H1 (cell line): ENCODE measurements at regions not wholly inside any gene's neighbourhood (a gene's known extent, or its start where the extent isn't known, plus 50 kb on each side); places are given as distances from the start of the nearest gene placed in this dataset.

ENCODE experiments used
- CTCF ChIA-PET: fragments of 300-600 bp; sonication (Branson Sonifier 250); formaldehyde crosslinking; loops from one replicate; lab custom pipeline; 2021; ENCODE audit not compliant: partially characterized antibody; lab: Charles Lee
- POLR2A ChIA-PET: fragments of 300-600 bp; sonication (Branson Sonifier 250); formaldehyde crosslinking; loops from one replicate; lab custom pipeline; 2021; ENCODE audit warnings: inconsistent platforms; ENCODE audit not compliant: partially characterized antibody; lab: Charles Lee
- DNase-seq, 2 experiments: peaks; one replicate each; pipeline versions ENCODE4 v3.0.0 to v3.0.0-alpha.2; 2010 to 2022; ENCODE audit warnings: low spot score in 2 of 2, low read depth in 1 of 2, mixed read lengths in 1 of 2
- FAIRE-seq: peaks from 2 replicates; lab custom pipeline; 2011; peaks lifted over from hg19 to GRCh38; lab: Jason Lieb, UNC
- H2AFZ ChIP-seq: 2 replicates; pipeline ENCODE4 v1.8.1; 2012; ENCODE audit warnings: low read length, inconsistent platforms
- H2AK5ac ChIP-seq: 2 replicates; pipeline ENCODE4 v1.6.1; 2013; ENCODE audit warnings: low read depth, low read length
- H2BK120ac ChIP-seq: replicated peaks from 2 replicates; pipeline ENCODE3; 2013; ENCODE audit warnings: low read depth, low read length, inconsistent platforms
- H2BK12ac ChIP-seq: 2 replicates; pipeline ENCODE4 v1.6.1; 2013; ENCODE audit warnings: low read depth, low read length
- H2BK15ac ChIP-seq: 2 replicates; pipeline ENCODE4 v1.6.1; 2013; ENCODE audit warnings: low read length
- H2BK20ac ChIP-seq: 2 replicates; pipeline ENCODE4 v1.6.1; 2013; ENCODE audit warnings: low read length
- H2BK5ac ChIP-seq: 2 replicates; pipeline ENCODE4 v1.6.1; 2013; ENCODE audit warnings: low read depth, low read length
- H3K14ac ChIP-seq: 2 replicates; pipeline ENCODE4 v1.6.1; 2013; ENCODE audit warnings: inconsistent platforms; ENCODE audit not compliant: insufficient read length
- H3K18ac ChIP-seq: 2 replicates; pipeline ENCODE4 v1.6.1; 2013; ENCODE audit warnings: low read length; ENCODE audit errors: extremely low read depth
- H3K23ac ChIP-seq: 2 replicates; pipeline ENCODE4 v1.6.1; 2013; ENCODE audit warnings: inconsistent platforms; ENCODE audit not compliant: insufficient read length
- H3K23me2 ChIP-seq: 2 replicates; pipeline ENCODE4 v1.6.1; 2013; ENCODE audit warnings: low read depth, low read length
- H3K27ac ChIP-seq: 2 replicates; pipeline ENCODE4 v1.6.1; 2011; ENCODE audit warnings: low read depth, low read length, inconsistent platforms
- H3K27me3 ChIP-seq, 4 experiments: replicated peaks in 1 of 4; 1 replicate in 1 of 4; 2 replicates in 3 of 4; pipeline versions ENCODE4 v1.6.1 to v1.8.1; 2011 to 2013; ENCODE audit warnings: low read length in 3 of 4, mild to moderate bottlenecking in 3 of 4, inconsistent platforms in 2 of 4, mixed read lengths in 2 of 4, moderate library complexity in 1 of 4; ENCODE audit not compliant: control insufficient read depth in 3 of 4, insufficient read depth in 3 of 4; ENCODE audit errors: extremely low read depth in 1 of 4
- H3K36me3 ChIP-seq, 4 experiments: 2 replicates each; pipeline versions ENCODE4 v1.6.1 to v1.8.1; 2011 to 2013; ENCODE audit warnings: mild to moderate bottlenecking in 4 of 4, low read length in 3 of 4, moderate library complexity in 2 of 4, control low read depth in 1 of 4, inconsistent platforms in 1 of 4; ENCODE audit not compliant: insufficient read depth in 4 of 4, control insufficient read depth in 2 of 4
- H3K4ac ChIP-seq: replicated peaks from 2 replicates; pipeline ENCODE3; 2013; ENCODE audit warnings: low read length, low read depth, mixed read lengths, inconsistent platforms; ENCODE audit not compliant: insufficient read length
- H3K4me1 ChIP-seq, 4 experiments: replicated peaks in 1 of 4; 1 replicate in 1 of 4; 2 replicates in 3 of 4; pipeline versions ENCODE4 v1.6.1 to v1.8.1; 2011 to 2013; ENCODE audit warnings: low read length in 3 of 4, inconsistent platforms in 2 of 4, mixed read lengths in 1 of 4; ENCODE audit not compliant: insufficient read depth in 4 of 4, control insufficient read depth in 3 of 4
- H3K4me2 ChIP-seq, 2 experiments: 2 replicates each; pipeline versions ENCODE4 v1.6.1 to v1.8.1; 2011 to 2013; ENCODE audit warnings: low read depth in 2 of 2, low read length in 2 of 2, control low read depth in 1 of 2, inconsistent platforms in 1 of 2, mild to moderate bottlenecking in 1 of 2; ENCODE audit not compliant: insufficient read depth in 1 of 2
- H3K4me3 ChIP-seq, 4 experiments: fragments of 200-600, 300-600 bp in 1 of 4; sonication (generic), shearing (Covaris generic), sonication (Bioruptor Twin) in 1 of 4; 2 replicates each; pipeline versions ENCODE4 v1.5.1 to v1.8.1; 2011 to 2016; ENCODE audit warnings: low read length in 4 of 4, low read depth in 3 of 4, control low read depth in 2 of 4, inconsistent platforms in 2 of 4, mild to moderate bottlenecking in 2 of 4, mixed read lengths in 1 of 4, moderate library complexity in 1 of 4; ENCODE audit not compliant: insufficient read depth in 2 of 4; ENCODE audit errors: extremely low read depth in 1 of 4
- H3K56ac ChIP-seq: replicated peaks from 2 replicates; pipeline ENCODE3; 2013; ENCODE audit warnings: low read depth, mild to moderate bottlenecking, mixed read lengths, low read length, inconsistent platforms; ENCODE audit not compliant: insufficient read length
- H3K79me1 ChIP-seq: 2 replicates; pipeline ENCODE4 v1.6.1; 2013; ENCODE audit warnings: low read depth, low read length, control low read depth
- H3K79me2 ChIP-seq, 2 experiments: 2 replicates each; pipeline versions ENCODE4 v1.6.1 to v1.8.1; 2012 to 2013; ENCODE audit warnings: low read length in 2 of 2, mild to moderate bottlenecking in 2 of 2, inconsistent platforms in 1 of 2; ENCODE audit not compliant: insufficient read depth in 2 of 2, control insufficient read depth in 1 of 2
- H3K9ac ChIP-seq, 4 experiments: replicated peaks in 1 of 4; 1 replicate in 1 of 4; 2 replicates in 3 of 4; pipeline versions ENCODE4 v1.6.1 to v1.8.1; 2011 to 2013; ENCODE audit warnings: low read depth in 3 of 4, low read length in 3 of 4, control low read depth in 2 of 4, mild to moderate bottlenecking in 2 of 4, moderate library complexity in 2 of 4, inconsistent platforms in 1 of 4; ENCODE audit errors: extremely low read depth in 1 of 4
- H3K9me3 ChIP-seq, 2 experiments: 2 replicates each; pipeline versions ENCODE4 v1.6.1 to v1.8.1; 2012 to 2013; ENCODE audit warnings: mild to moderate bottlenecking in 2 of 2, moderate library complexity in 2 of 2, control low read depth in 1 of 2, inconsistent platforms in 1 of 2, low read depth in 1 of 2, low read length in 1 of 2, mixed read lengths in 1 of 2; ENCODE audit not compliant: insufficient read depth in 2 of 2
- H4K20me1 ChIP-seq, 2 experiments: replicated peaks in 1 of 2; 2 replicates each; pipeline versions ENCODE3 to v1.8.1; 2011 to 2013; ENCODE audit warnings: inconsistent platforms in 2 of 2, low read length in 2 of 2, mild to moderate bottlenecking in 1 of 2; ENCODE audit not compliant: insufficient read depth in 2 of 2, control insufficient read depth in 1 of 2
- H4K5ac ChIP-seq: 2 replicates; pipeline ENCODE4 v1.6.1; 2013; ENCODE audit warnings: low read length, low read depth, mixed read lengths, inconsistent platforms; ENCODE audit not compliant: insufficient read length
- H4K8ac ChIP-seq: 2 replicates; pipeline ENCODE4 v1.8.0; 2013; ENCODE audit warnings: mild to moderate bottlenecking, moderate library complexity, low read length, inconsistent platforms; ENCODE audit not compliant: insufficient read depth; ENCODE audit errors: extremely low read depth
- H4K91ac ChIP-seq: replicated peaks from 2 replicates; pipeline ENCODE3; 2013; ENCODE audit warnings: low read length, mixed read lengths, inconsistent platforms; ENCODE audit not compliant: insufficient read length
- ASH2L ChIP-seq: fragments of 200-600, 300-600 bp; sonication (generic); IDR thresholded peaks from one replicate; pipeline ENCODE4 v1.7.1; 2017; ENCODE audit warnings: low read length
- ATF3 ChIP-seq: IDR thresholded peaks from 2 replicates; pipeline ENCODE4 v1.6.1; 2011; ENCODE audit warnings: low read depth, mild to moderate bottlenecking, low read length; ENCODE audit not compliant: insufficient read depth
- BCL11A ChIP-seq, 2 experiments: IDR thresholded peaks; one replicate each; pipeline ENCODE4 v1.6.1; 2011; ENCODE audit warnings: low read depth in 2 of 2, low read length in 2 of 2, mild to moderate bottlenecking in 2 of 2
- CBX8 ChIP-seq: fragments of 300-800, 300-1000 bp; sonication (generic); IDR thresholded peaks from 2 replicates; pipeline ENCODE4 v1.7.1; 2016; ENCODE audit warnings: low read depth, low read length, borderline replicate concordance
- CEBPB ChIP-seq: IDR thresholded peaks from 2 replicates; pipeline ENCODE4 v1.6.1; 2012; ENCODE audit warnings: low read depth, low read length
- CREB1 ChIP-seq: IDR thresholded peaks from 2 replicates; pipeline ENCODE4 v1.6.1; 2012; ENCODE audit warnings: inconsistent platforms
- HDAC6 ChIP-seq: IDR thresholded peaks from one replicate; pipeline ENCODE4 v1.7.1; 2012; ENCODE audit warnings: low read depth, mild to moderate bottlenecking, inconsistent platforms, low read length, moderate library complexity
- MAX ChIP-seq: IDR thresholded peaks from 2 replicates; pipeline ENCODE4 v1.6.1; 2012; ENCODE audit warnings: inconsistent platforms
- POU5F1 ChIP-seq: IDR thresholded peaks from 2 replicates; pipeline ENCODE4 v1.6.1; 2011; ENCODE audit warnings: low read depth, mild to moderate bottlenecking, low read length, moderate library complexity
- RFX5 ChIP-seq: IDR thresholded peaks from 2 replicates; pipeline ENCODE4 v1.6.1; 2011; ENCODE audit warnings: low read depth, low read length, improper control_type of control experiment, borderline replicate concordance
- RXRA ChIP-seq: IDR thresholded peaks from 2 replicates; pipeline ENCODE4 v1.6.1; 2011; ENCODE audit warnings: low read depth, mild to moderate bottlenecking, low read length, moderate library complexity; ENCODE audit not compliant: insufficient read depth
- SIN3A ChIP-seq, 2 experiments: IDR thresholded peaks in 1 of 2; conservative IDR thresholded peaks in 1 of 2; 2 replicates each; pipeline ENCODE4 v1.6.1; 2011 to 2012; ENCODE audit warnings: low read length in 2 of 2, improper control_type of control experiment in 1 of 2, low read depth in 1 of 2, mild to moderate bottlenecking in 1 of 2
- SP1 ChIP-seq: IDR thresholded peaks from 2 replicates; pipeline ENCODE4 v1.6.1; 2011; ENCODE audit warnings: low read depth, low read length
- SUZ12 ChIP-seq: fragments of 200-600 bp; sonication (generic); IDR thresholded peaks from 2 replicates; pipeline ENCODE4 v1.6.1; 2012; ENCODE audit warnings: mild to moderate bottlenecking, inconsistent platforms, low read length, moderate library complexity, mixed read lengths
- TAF1 ChIP-seq: IDR thresholded peaks from 2 replicates; pipeline ENCODE4 v1.6.1; 2011; ENCODE audit warnings: mild to moderate bottlenecking, low read depth, low read length
- WGBS, 2 experiments: shearing (Covaris generic) in 1 of 2; methylation state at CpG; one replicate each; pipeline versions ENCODE4 v1.1.6 to v1.1.7; 2013 to 2015; ENCODE audit warnings: low lambda C conversion rate in 2 of 2, mixed read lengths in 2 of 2, inconsistent platforms in 1 of 2, low coverage in 1 of 2, missing lambda C conversion rate in 1 of 2; ENCODE audit not compliant: insufficient replicate concordance in 2 of 2, insufficient coverage in 1 of 2, insufficient read length in 1 of 2; ENCODE audit errors: extremely low coverage in 1 of 2, missing lambda C conversion rate in 1 of 2; 5-methylcytosine and 5-hydroxymethylcytosine counted together

GRCh38 chr5:33212900-33213299 is 227.9 kb upstream of the TARS1 start:
- FAIRE-seq (no peak), DNase-seq (no peak)
- H3K4me1 ChIP-seq, result no peaks in the 10 kb centered on the region
- no peak overlapping the region for H3K4me3 ChIP-seq
- no peak overlapping the region for H2BK5ac ChIP-seq
- H3K79me2 ChIP-seq, result no peaks in the 10 kb centered on the region
- no peak overlapping the region for H3K4ac ChIP-seq
- H3K23ac ChIP-seq, result no peak overlapping the region
- no peak overlapping the region for H2BK15ac ChIP-seq
- no peaks in the 10 kb centered on the region for H3K23me2 ChIP-seq
- H3K79me1 ChIP-seq, result no peaks in the 10 kb centered on the region
- H2BK12ac ChIP-seq, result no peak overlapping the region
- H2BK120ac ChIP-seq, result no peak overlapping the region
- H3K18ac ChIP-seq, result no peak overlapping the region
- WGBS, 2 experiments, result 85% methylated on average over 2 of the region's 2 CpGs; no CpG with 5 or more reads in 1 of the 2 experiments
- no peak overlapping the region for H2AK5ac ChIP-seq
- no peak overlapping the region for H3K27ac ChIP-seq
- no peak overlapping the region for H4K8ac ChIP-seq
- H4K91ac ChIP-seq, result no peak overlapping the region
- H3K4me2 ChIP-seq, result no peak overlapping the region
- no peak overlapping the region for H3K56ac ChIP-seq
- H3K9ac ChIP-seq, result no peak overlapping the region
- no peaks in the 10 kb centered on the region for H3K36me3 ChIP-seq
- H3K27me3 ChIP-seq, result no peaks in the 10 kb centered on the region
- H4K5ac ChIP-seq, result no peak overlapping the region
- no peak overlapping the region for H2BK20ac ChIP-seq
- POLR2A ChIA-PET, result interaction anchor here (0.6 kb wide), 1 partner anchor 103 kb away, joined by 3 read pairs; no protein-coding TSS in a partner anchor
- H3K9me3 ChIP-seq, result no peaks in the 10 kb centered on the region
- H4K20me1 ChIP-seq, result no peaks in the 10 kb centered on the region
- CTCF ChIA-PET, result interaction anchor here (1.0 kb wide), 1 partner anchor 32 kb away, joined by 5 read pairs; no protein-coding TSS in a partner anchor
- H3K14ac ChIP-seq, result no peak overlapping the region
- H2AFZ ChIP-seq, result no peak overlapping the region
- TF ChIP-seq MAX (no peak), ASH2L (no peak), BCL11A (IDR thresholded peaks at IDR 0.05; ENCODE audit: low read depth in 2 of 2, low read length in 2 of 2) (no peak), SP1 (no peak), TAF1 (no peak), CREB1 (no peak), POU5F1 (no peak), RXRA (no peak), ATF3 (no peak), CBX8 (no peak), SUZ12 (no peak), RFX5 (no peak), CEBPB (no peak), HDAC6 (no peak), SIN3A (conservative IDR thresholded peaks at IDR 0.05 in 1 of 2, IDR thresholded peaks at IDR 0.05 in 1 of 2; ENCODE audit: low read depth in 1 of 2, low read length in 2 of 2) (no peak)
